Spleen (tissue), 7 donors: ENCODE measurements at regions not wholly inside any gene's neighbourhood (a gene's known extent, or its start where the extent isn't known, plus 50 kb on each side); places are given as distances from the start of the nearest gene placed in this dataset.

Source experiments
- CTCF ChIP-seq, 11 experiments: fragments of 200-600 bp in 7 of 11; fragments of 450-650 bp in 4 of 11; sonication (generic) in 4 of 11; IDR thresholded peaks in 8 of 11; conservative IDR thresholded peaks in 3 of 11; 1 replicate in 7 of 11; 2 replicates in 4 of 11; pipeline versions ENCODE4 v1.4.0 to v1.8.0; 2016 to 2021; ENCODE audit warnings: antibody characterized with exemption in 11 of 11, inconsistent platforms in 4 of 11, mild to moderate bottlenecking in 1 of 11
- POLR2A ChIP-seq, 3 donors: fragments of 450-650 bp; IDR thresholded peaks; one replicate each; pipeline ENCODE4 v1.5.1; 2017; ENCODE audit warnings: antibody characterized with exemption in 3 of 3, mild to moderate bottlenecking in 1 of 3
- donor health status: DM: no; HTN: no; CAD: no; lungs with moderate emphysema.
- donor health status: DM: no; HTN: no; CAD: no.
- donor health status: DM: no; HTN: no; CAD: no.

DNA sequence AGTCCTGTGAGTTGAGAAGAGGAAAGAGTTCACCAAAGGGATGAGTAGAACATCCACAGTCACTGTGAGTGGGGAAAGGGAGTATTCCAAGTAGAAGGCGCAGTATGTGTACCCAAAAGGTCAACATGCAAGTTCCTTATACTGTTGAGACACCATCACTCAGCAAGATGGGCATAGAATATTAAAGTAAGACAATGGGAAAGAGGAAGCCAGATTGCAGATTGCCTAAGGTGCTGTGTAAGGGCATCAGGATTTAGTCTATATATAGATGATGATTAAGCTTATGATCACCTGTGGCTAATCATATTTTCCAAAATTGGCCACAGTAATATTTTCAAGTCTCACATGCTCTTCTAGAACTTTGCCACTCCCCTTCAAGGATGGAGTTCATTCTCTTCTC is 120.1 kb upstream of the CAMK1G start:
- no peak for TF ChIP-seq CTCF (IDR thresholded peaks at IDR 0.05 in 8 of 11, conservative IDR thresholded peaks at IDR 0.05 in 3 of 11)
- TF ChIP-seq POLR2A (IDR thresholded peaks at IDR 0.05) = no peak
